ENCODE measurements at regions not wholly inside any gene's neighbourhood (a gene's known extent, or its start where the extent isn't known, plus 50 kb on each side); places are given as distances from the start of the nearest gene placed in this dataset.

- no peaks in the 10 kb centered on the region for H3K36me3 Mint-ChIP-seq (ENCODE audit: low read depth)
- no peak for TF ChIP-seq CTCF (IDR thresholded peaks at IDR 0.05; ENCODE audit: unreplicated experiment in 3 of 3)
- H3K27me3 Mint-ChIP-seq (ENCODE audit: low read depth), result peaks cover 12% of the 10 kb centered on the region
- no peak overlapping the region for H3K4me3 Mint-ChIP-seq
- H3K9me3 Mint-ChIP-seq, result peaks cover 22% of the 10 kb centered on the region
- no peaks in the 10 kb centered on the region for H3K4me1 Mint-ChIP-seq
- H3K27ac Mint-ChIP-seq, result no peak overlapping the region
Observed at GRCh38 chr16:73531021-73531420, 483.1 kb upstream of the ZFHX3 start.

GRCh38 chr16:73530529-73530928, 482.6 kb upstream of the ZFHX3 start:
- no peaks in the 10 kb centered on the region for H3K36me3 Mint-ChIP-seq (ENCODE audit: low read depth)
- no peak overlapping the region for H3K4me3 Mint-ChIP-seq
- H3K27ac Mint-ChIP-seq, result no peak overlapping the region
- H3K27me3 Mint-ChIP-seq (ENCODE audit: low read depth), result peaks cover 12% of the 10 kb centered on the region
- H3K4me1 Mint-ChIP-seq, result no peaks in the 10 kb centered on the region
- TF ChIP-seq CTCF (IDR thresholded peaks at IDR 0.05; ENCODE audit: unreplicated experiment in 3 of 3), result no peak
- H3K9me3 Mint-ChIP-seq, result peaks cover 22% of the 10 kb centered on the region

GRCh38 chr16:73529303-73530012, 481.5 kb upstream of the ZFHX3 start:
- no peak for TF ChIP-seq CTCF (IDR thresholded peaks at IDR 0.05; ENCODE audit: unreplicated experiment in 3 of 3)
- Mint-ChIP-seq H3K4me1 (no peaks in the 10 kb centered on the region), H3K9me3 (peaks cover 18% of the 10 kb centered on the region), H3K4me3 (no peak overlapping the region), H3K27me3 (ENCODE audit: low read depth) (peaks cover 12% of the 10 kb centered on the region), H3K27ac (no peak overlapping the region), H3K36me3 (ENCODE audit: low read depth) (no peaks in the 10 kb centered on the region)

GRCh38 chr16:73527187-73527586, 479.3 kb upstream of the ZFHX3 start:
- peaks cover 7% of the 10 kb centered on the region for H3K27me3 Mint-ChIP-seq (ENCODE audit: low read depth)
- peaks cover under 1% of the 10 kb centered on the region for H3K9me3 Mint-ChIP-seq
- no peaks in the 10 kb centered on the region for H3K4me1 Mint-ChIP-seq
- H3K4me3 Mint-ChIP-seq, result no peak overlapping the region
- no peaks in the 10 kb centered on the region for H3K36me3 Mint-ChIP-seq (ENCODE audit: low read depth)
- TF ChIP-seq CTCF (IDR thresholded peaks at IDR 0.05; ENCODE audit: unreplicated experiment in 3 of 3), result peak in 1 of 3 experiments; percentile 15
- no peak overlapping the region for H3K27ac Mint-ChIP-seq

GRCh38 chr16:73526011-73526804, 478.3 kb upstream of the ZFHX3 start:
- H3K36me3 Mint-ChIP-seq (ENCODE audit: low read depth), result no peaks in the 10 kb centered on the region
- no peak overlapping the region for H3K4me3 Mint-ChIP-seq
- H3K27me3 Mint-ChIP-seq (ENCODE audit: low read depth), result peaks cover 5% of the 10 kb centered on the region
- H3K27ac Mint-ChIP-seq, result no peak overlapping the region
- no peaks in the 10 kb centered on the region for H3K4me1 Mint-ChIP-seq
- no peaks in the 10 kb centered on the region for H3K9me3 Mint-ChIP-seq
- no peak for TF ChIP-seq CTCF (IDR thresholded peaks at IDR 0.05; ENCODE audit: unreplicated experiment in 3 of 3)

Measured in nephron (organoid).